GM12878 (cell line): ENCODE measurements at regions not wholly inside any gene's neighbourhood (a gene's known extent, or its start where the extent isn't known, plus 50 kb on each side); places are given as distances from the start of the nearest gene placed in this dataset.

ENCODE experiments used
- CHD1 ChIP-seq: IDR thresholded peaks from 2 replicates; pipeline ENCODE4 v1.6.1; 2012; ENCODE audit warnings: low read depth, low read length, improper control_type of control experiment
- PAX5 ChIP-seq: IDR thresholded peaks from 2 replicates; pipeline ENCODE4 v1.6.1; 2011; ENCODE audit warnings: low read depth, low read length, borderline replicate concordance

DNA sequence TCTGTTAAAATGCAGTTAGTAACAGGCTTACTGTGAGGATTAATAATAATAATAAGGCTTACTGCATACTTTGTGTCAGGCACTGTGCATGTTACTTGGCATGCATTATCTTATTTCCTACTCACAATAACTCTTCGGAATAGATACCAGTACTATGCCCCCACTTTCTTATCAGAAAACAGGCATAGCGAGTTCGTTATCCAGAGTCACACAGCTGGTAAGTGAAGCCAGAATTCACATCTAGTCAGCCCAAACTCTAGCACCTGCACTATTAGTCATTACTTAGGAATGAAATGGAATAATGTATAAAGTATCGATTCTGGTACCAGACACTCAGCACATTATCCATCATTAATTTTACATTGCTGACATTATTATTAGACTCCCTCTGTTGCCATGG lies 155.7 kb upstream of the BLID start:
- TF ChIP-seq PAX5 (no peak), CHD1 (no peak)
